Endothelial cell of umbilical vein (primary cell): ENCODE measurements at regions not wholly inside any gene's neighbourhood (a gene's known extent, or its start where the extent isn't known, plus 50 kb on each side); places are given as distances from the start of the nearest gene placed in this dataset.

Experiments
- BruUV-seq: library from RNA; stranded (reverse); fragments of 400-500 nt; replicated peaks from 2 replicates; lab custom pipeline; 2021; lab: Mats Ljungman, UMichigan
- CTCF ChIA-PET: fragments of 300-600, 350-600 bp; sonication (Branson Sonifier 250); formaldehyde crosslinking; loops from one replicate; lab custom pipeline; 2021; ENCODE audit warnings: antibody characterized with exemption, inconsistent platforms; lab: Charles Lee
- POLR2A ChIA-PET: fragments of 300-600, 350-600 bp; sonication (Branson Sonifier 250); formaldehyde crosslinking; loops from one replicate; lab custom pipeline; 2021; ENCODE audit warnings: antibody characterized with exemption, inconsistent platforms; lab: Charles Lee
- DNase-seq: peaks from one replicate; pipeline ENCODE4 v3.0.0-alpha.2; 2011; ENCODE audit warnings: low read depth, low spot score
- FAIRE-seq: peaks from 2 replicates; lab custom pipeline; 2011; peaks lifted over from hg19 to GRCh38; lab: Jason Lieb, UNC
- H2AFZ ChIP-seq: 2 replicates; pipeline ENCODE4 v1.6.0; 2012; ENCODE audit warnings: low read depth, low read length, control low read depth, inconsistent platforms
- H3K27ac ChIP-seq: 2 replicates; pipeline ENCODE4 v1.5.1; 2011; ENCODE audit warnings: low read depth, mild to moderate bottlenecking, control low read depth, low read length, moderate library complexity; ENCODE audit not compliant: insufficient read depth
- H3K27me3 ChIP-seq, 2 experiments: 2 replicates each; pipeline versions ENCODE4 v1.6.0 to v1.6.1; 2011; ENCODE audit warnings: low read length in 2 of 2, mixed read lengths in 1 of 2; ENCODE audit not compliant: control insufficient read depth in 2 of 2, insufficient read depth in 2 of 2
- H3K36me3 ChIP-seq, 2 experiments: 2 replicates in 1 of 2; 3 replicates in 1 of 2; pipeline ENCODE4 v1.5.1; 2011; ENCODE audit warnings: low read length in 2 of 2, mild to moderate bottlenecking in 1 of 2, moderate library complexity in 1 of 2; ENCODE audit not compliant: control insufficient read depth in 2 of 2, insufficient read depth in 2 of 2; ENCODE audit errors: extremely low read depth in 1 of 2
- H3K4me1 ChIP-seq: 3 replicates; pipeline ENCODE4 v1.5.1; 2011; ENCODE audit warnings: mild to moderate bottlenecking, low read length; ENCODE audit not compliant: control insufficient read depth, insufficient read depth; ENCODE audit errors: extremely low read depth
- H3K4me2 ChIP-seq: 2 replicates; pipeline ENCODE4 v1.6.1; 2011; ENCODE audit warnings: low read length, control low read depth, mixed read lengths; ENCODE audit not compliant: insufficient read depth
- H3K4me3 ChIP-seq, 3 experiments: fragments of 200-600 bp in 1 of 3; sonication (generic), shearing (Covaris generic) in 1 of 3; replicated peaks in 1 of 3; 2 replicates each; pipeline ENCODE4 v1.5.1; 2011 to 2016; ENCODE audit warnings: control low read depth in 3 of 3, low read length in 3 of 3, mild to moderate bottlenecking in 2 of 3, inconsistent platforms in 1 of 3, low read depth in 1 of 3, moderate library complexity in 1 of 3; ENCODE audit not compliant: insufficient read depth in 1 of 3
- H3K79me2 ChIP-seq: 2 replicates; pipeline ENCODE4 v1.6.0; 2012; ENCODE audit warnings: low read length, inconsistent platforms; ENCODE audit not compliant: control insufficient read depth, insufficient read depth
- H3K9ac ChIP-seq: replicated peaks from 2 replicates; pipeline ENCODE3; 2011; ENCODE audit warnings: low read length, control low read depth; ENCODE audit not compliant: insufficient read depth; ENCODE audit errors: extremely low read depth
- H3K9me1 ChIP-seq: replicated peaks from 3 replicates; pipeline ENCODE4 v1.6.0; 2011; ENCODE audit warnings: mild to moderate bottlenecking, low read length; ENCODE audit not compliant: control insufficient read depth, insufficient read depth; ENCODE audit errors: extremely low read depth
- H3K9me3 ChIP-seq: replicated peaks from 2 replicates; pipeline ENCODE4 v1.5.1; 2012; ENCODE audit warnings: low read length, inconsistent platforms; ENCODE audit not compliant: control insufficient read depth, insufficient read depth
- H4K20me1 ChIP-seq: replicated peaks from 2 replicates; pipeline ENCODE3; 2011; ENCODE audit warnings: mild to moderate bottlenecking, low read length; ENCODE audit not compliant: control insufficient read depth, insufficient read depth; ENCODE audit errors: extremely low read depth
- CTCF ChIP-seq, 2 donors: IDR thresholded peaks; 1 replicate in 1 of 2; 2 replicates in 1 of 2; pipeline ENCODE4 v1.5.1; 2011; ENCODE audit warnings: low read length in 2 of 2, mild to moderate bottlenecking in 2 of 2, moderate library complexity in 2 of 2, control low read depth in 1 of 2, inconsistent platforms in 1 of 2, low read depth in 1 of 2; ENCODE audit not compliant: insufficient read depth in 1 of 2; ENCODE audit errors: extremely low read depth in 1 of 2
- EZH2 ChIP-seq: IDR thresholded peaks from 2 replicates; pipeline ENCODE4 v1.6.1; 2012; ENCODE audit warnings: borderline replicate concordance, low read depth, mild to moderate bottlenecking, moderate library complexity, low read length, inconsistent platforms; ENCODE audit not compliant: severe bottlenecking
- FOS ChIP-seq: IDR thresholded peaks from 2 replicates; pipeline ENCODE4 v1.6.1; 2011; ENCODE audit warnings: mild to moderate bottlenecking, low read length, moderate library complexity, borderline replicate concordance; ENCODE audit not compliant: insufficient read depth
- GATA2 ChIP-seq: IDR thresholded peaks from 2 replicates; pipeline ENCODE4 v1.7.0; 2011; ENCODE audit warnings: low read depth, mild to moderate bottlenecking, moderate library complexity, mixed read lengths, low read length; ENCODE audit not compliant: insufficient read length, insufficient read depth
- JUN ChIP-seq: IDR thresholded peaks from 2 replicates; pipeline ENCODE4 v1.6.1; 2011; ENCODE audit warnings: borderline replicate concordance, low read depth; ENCODE audit not compliant: insufficient read length, insufficient read depth
- MAX ChIP-seq: IDR thresholded peaks from 2 replicates; pipeline ENCODE4 v1.6.1; 2011; ENCODE audit not compliant: insufficient read depth, insufficient read length
- MYC ChIP-seq: IDR thresholded peaks from one replicate; pipeline ENCODE4 v1.6.1; 2011; ENCODE audit warnings: mild to moderate bottlenecking, low read depth, low read length
- POLR2A ChIP-seq: IDR thresholded peaks from 2 replicates; pipeline ENCODE4 v1.6.1; 2012; ENCODE audit warnings: low read depth, mild to moderate bottlenecking, control low read depth, low read length
- POLR2AphosphoS5 ChIP-seq: IDR thresholded peaks from 2 replicates; pipeline ENCODE4 v1.6.1; 2012; ENCODE audit warnings: low read depth, mild to moderate bottlenecking, control low read depth, low read length, moderate library complexity; ENCODE audit not compliant: insufficient read depth
- dilution Hi-C: fragments of 300-500 bp; cut with MboI; formaldehyde crosslinking; loops from one replicate; pipeline ENCODE4 v1.15.0; 2019; ENCODE audit warnings: low sequenced_read_pairs; ENCODE audit not compliant: extremely low pct_ligation_motif_present
- intact Hi-C: fragments of 100-400 bp; cut with micrococcal nuclease; formaldehyde crosslinking; loops from one replicate; pipeline ENCODE4 v1.10.0; 2022

GRCh38 chr2:240353944-240354343 is 81.5 kb upstream of the GPC1 start:
- Histone ChIP-seq H3K79me2 (no peaks in the 10 kb centered on the region), H4K20me1 (no peaks in the 10 kb centered on the region), H2AFZ (no peak overlapping the region), H3K4me1 (no peaks in the 10 kb centered on the region), H3K9ac (no peak overlapping the region), H3K27me3 (no peaks in the 10 kb centered on the region), H3K4me3 (no peak overlapping the region), H3K27ac (no peak overlapping the region), H3K4me2 (no peak overlapping the region), H3K36me3 (no peaks in the 10 kb centered on the region), H3K9me1 (no peaks in the 10 kb centered on the region), H3K9me3 (no peaks in the 10 kb centered on the region)
- BruUV-seq, result no TSS peak
- ChIA-PET CTCF (no interaction called here), POLR2A (no interaction called here)
- TF ChIP-seq MYC (no peak), POLR2A (no peak), FOS (no peak), POLR2AphosphoS5 (no peak), JUN (no peak), CTCF (IDR thresholded peaks at IDR 0.05; ENCODE audit: extremely low read depth in 1 of 2, insufficient read depth in 1 of 2, low read depth in 1 of 2, low read length in 2 of 2) (no peak), EZH2 (no peak), MAX (no peak), GATA2 (no peak)
- FAIRE-seq (no peak), DNase-seq (no peak)
- intact Hi-C loops (no loop called here), dilution Hi-C loops (no loop called here)
